Mucosa of descending colon (tissue), 3 donors: ENCODE measurements at regions not wholly inside any gene's neighbourhood (a gene's known extent, or its start where the extent isn't known, plus 50 kb on each side); places are given as distances from the start of the nearest gene placed in this dataset.

Experiments used
- ATAC-seq: fragments of 200-7000 bp; cut with Tn5 transposase; one replicate; pipeline ENCODE4 v1.9.1; 2020; ENCODE audit warnings: mild to moderate bottlenecking, moderate library complexity
- DNase-seq, 3 donors: peaks; one replicate each; pipeline ENCODE4 v3.0.0-alpha.2; 2020
- H3K36me3 ChIP-seq: fragments of 200-600 bp; one replicate; pipeline ENCODE4 v1.8.0; 2021; ENCODE audit warnings: low read depth, mild to moderate bottlenecking
- H3K4me1 ChIP-seq: fragments of 200-600 bp; one replicate; pipeline ENCODE4 v1.8.0; 2021; ENCODE audit warnings: low read depth, mild to moderate bottlenecking
- H3K4me3 ChIP-seq: fragments of 200-600 bp; one replicate; pipeline ENCODE4 v1.8.0; 2021; ENCODE audit warnings: mild to moderate bottlenecking
- H3K9me3 ChIP-seq: fragments of 200-600 bp; one replicate; pipeline ENCODE4 v1.8.0; 2021; ENCODE audit warnings: mild to moderate bottlenecking
- intact Hi-C, 2 donors: fragments of 100-400 bp; cut with DNase I in 1 of 2; cut with micrococcal nuclease in 1 of 2; formaldehyde crosslinking; loops; one replicate each; pipeline versions ENCODE4 v1.11.0 to v1.11.1; 2022; cut with DNase I, micrococcal nuclease
- TF ChIP-seq, protein P1 (sequence below): fragments of 200-600 bp; IDR thresholded peaks from one replicate; pipeline ENCODE4 v1.8.0; 2022; ENCODE audit warnings: antibody characterized with exemption, mild to moderate bottlenecking
- donor health status: DM: no; HTN: no; CAD: no; lungs with moderate emphysema.
- donor health status: DM: no; HTN: no; CAD: no.
- donor health status: DM: no; HTN: yes; CAD: no.

DNA sequence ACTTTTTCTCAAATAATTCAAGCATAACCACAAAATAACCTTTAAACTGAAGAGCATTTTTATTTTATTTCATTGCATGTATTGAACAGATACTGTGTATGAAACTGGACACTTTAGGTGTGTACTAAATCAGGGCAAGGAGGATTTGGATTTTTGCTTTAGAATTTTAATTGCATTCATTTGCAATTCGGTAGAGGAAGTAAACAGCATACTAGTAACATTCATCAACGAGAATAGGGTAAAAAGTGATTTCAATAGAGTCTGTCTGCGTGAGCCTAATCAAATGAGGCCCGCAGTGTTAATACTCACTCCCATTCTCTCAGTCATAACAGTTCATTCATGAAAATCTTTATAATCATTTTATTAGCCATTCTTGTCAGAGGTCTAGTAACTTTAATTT is 200.2 kb downstream of the SPRY2 start:
- TF ChIP-seq, protein P1, sequence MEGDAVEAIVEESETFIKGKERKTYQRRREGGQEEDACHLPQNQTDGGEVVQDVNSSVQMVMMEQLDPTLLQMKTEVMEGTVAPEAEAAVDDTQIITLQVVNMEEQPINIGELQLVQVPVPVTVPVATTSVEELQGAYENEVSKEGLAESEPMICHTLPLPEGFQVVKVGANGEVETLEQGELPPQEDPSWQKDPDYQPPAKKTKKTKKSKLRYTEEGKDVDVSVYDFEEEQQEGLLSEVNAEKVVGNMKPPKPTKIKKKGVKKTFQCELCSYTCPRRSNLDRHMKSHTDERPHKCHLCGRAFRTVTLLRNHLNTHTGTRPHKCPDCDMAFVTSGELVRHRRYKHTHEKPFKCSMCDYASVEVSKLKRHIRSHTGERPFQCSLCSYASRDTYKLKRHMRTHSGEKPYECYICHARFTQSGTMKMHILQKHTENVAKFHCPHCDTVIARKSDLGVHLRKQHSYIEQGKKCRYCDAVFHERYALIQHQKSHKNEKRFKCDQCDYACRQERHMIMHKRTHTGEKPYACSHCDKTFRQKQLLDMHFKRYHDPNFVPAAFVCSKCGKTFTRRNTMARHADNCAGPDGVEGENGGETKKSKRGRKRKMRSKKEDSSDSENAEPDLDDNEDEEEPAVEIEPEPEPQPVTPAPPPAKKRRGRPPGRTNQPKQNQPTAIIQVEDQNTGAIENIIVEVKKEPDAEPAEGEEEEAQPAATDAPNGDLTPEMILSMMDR: no peak
- DNase-seq (no peak), ATAC-seq (no peak)
- Histone ChIP-seq H3K9me3 (no peaks in the 10 kb centered on the region), H3K36me3 (no peaks in the 10 kb centered on the region), H3K4me1 (no peaks in the 10 kb centered on the region), H3K4me3 (no peak overlapping the region)
- intact Hi-C loops: no loop called here

DNA sequence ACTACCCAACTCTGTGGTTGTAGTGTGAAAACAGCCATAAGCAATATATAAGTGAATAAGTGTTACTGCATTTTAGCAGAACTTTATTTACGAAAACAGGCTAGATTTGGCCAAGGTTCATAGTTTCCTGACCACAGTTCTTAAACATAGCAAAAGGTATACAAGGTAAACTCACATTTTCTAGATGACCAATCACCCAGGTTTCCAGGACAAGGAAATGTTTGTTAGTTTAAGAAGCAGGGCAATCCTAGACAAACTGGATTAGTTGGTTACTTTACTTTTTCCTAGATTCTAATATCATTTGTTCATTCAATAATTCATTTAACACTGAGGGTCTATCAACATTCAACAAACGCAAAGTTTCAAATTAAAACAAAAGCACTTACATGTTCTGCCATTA is 201.7 kb downstream of the SPRY2 start:
- TF ChIP-seq, protein P1: no peak
- ATAC-seq (no peak), DNase-seq (no peak)
- H3K9me3 ChIP-seq: no peaks in the 10 kb centered on the region
- no peaks in the 10 kb centered on the region for H3K36me3 ChIP-seq
- H3K4me3 ChIP-seq: no peak overlapping the region
- H3K4me1 ChIP-seq: no peaks in the 10 kb centered on the region
- intact Hi-C loops: no loop called here

DNA sequence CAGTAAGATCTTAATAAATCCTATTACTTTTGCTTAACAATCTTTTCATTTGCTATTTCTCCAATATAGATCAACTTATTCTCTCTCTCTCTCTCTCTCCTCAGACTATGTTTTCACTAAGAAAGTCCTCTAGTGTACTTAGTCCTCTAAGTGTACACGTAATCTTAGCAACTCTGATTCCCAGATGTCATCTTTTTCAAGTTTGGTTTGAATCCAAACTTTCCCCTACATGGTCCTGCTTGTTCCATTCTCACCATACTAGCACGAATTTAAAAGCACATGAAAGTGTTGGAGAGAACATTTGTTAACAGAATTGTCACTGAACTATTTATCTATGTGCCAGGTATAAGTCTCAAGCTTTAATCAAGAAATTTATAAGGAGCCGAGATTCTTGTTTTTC is 202.9 kb downstream of the SPRY2 start:
- DNase-seq: no peak
- H3K4me3 ChIP-seq: no peak overlapping the region
- intact Hi-C loops: no loop called here
- peaks cover 3% of the 10 kb centered on the region for H3K4me1 ChIP-seq
- no peaks in the 10 kb centered on the region for H3K9me3 ChIP-seq
- TF ChIP-seq, protein P1: no peak
- no peak for ATAC-seq
- no peaks in the 10 kb centered on the region for H3K36me3 ChIP-seq

DNA sequence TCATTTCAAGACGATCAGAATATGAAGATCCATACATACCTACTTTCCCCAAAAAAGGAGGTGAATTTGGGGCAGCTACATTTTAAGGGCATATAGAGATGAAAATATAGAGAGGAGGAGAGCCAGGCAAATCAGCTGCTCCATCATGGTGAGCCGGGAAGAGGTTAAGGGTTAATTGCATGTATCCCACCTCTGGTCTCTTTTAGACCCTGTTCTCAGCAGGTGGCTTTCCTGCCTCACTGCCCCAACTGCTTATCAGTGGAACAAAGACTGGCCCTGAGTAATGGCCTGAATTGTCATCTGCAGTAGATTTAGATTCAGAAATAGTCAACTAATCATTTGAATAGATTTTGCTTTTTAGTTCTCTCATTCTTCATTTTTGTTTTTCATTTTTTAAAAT is 206.6 kb downstream of the SPRY2 start:
- DNase-seq (no peak), ATAC-seq (no peak)
- TF ChIP-seq, protein P1: no peak
- Histone ChIP-seq H3K4me1 (peaks cover 16% of the 10 kb centered on the region), H3K9me3 (no peaks in the 10 kb centered on the region), H3K4me3 (no peak overlapping the region), H3K36me3 (no peaks in the 10 kb centered on the region)
- intact Hi-C loops: loop anchor here in 1 of 2 donors (5.0 kb wide), 1 partner anchor 203 kb away; no protein-coding TSS in a partner anchor

DNA sequence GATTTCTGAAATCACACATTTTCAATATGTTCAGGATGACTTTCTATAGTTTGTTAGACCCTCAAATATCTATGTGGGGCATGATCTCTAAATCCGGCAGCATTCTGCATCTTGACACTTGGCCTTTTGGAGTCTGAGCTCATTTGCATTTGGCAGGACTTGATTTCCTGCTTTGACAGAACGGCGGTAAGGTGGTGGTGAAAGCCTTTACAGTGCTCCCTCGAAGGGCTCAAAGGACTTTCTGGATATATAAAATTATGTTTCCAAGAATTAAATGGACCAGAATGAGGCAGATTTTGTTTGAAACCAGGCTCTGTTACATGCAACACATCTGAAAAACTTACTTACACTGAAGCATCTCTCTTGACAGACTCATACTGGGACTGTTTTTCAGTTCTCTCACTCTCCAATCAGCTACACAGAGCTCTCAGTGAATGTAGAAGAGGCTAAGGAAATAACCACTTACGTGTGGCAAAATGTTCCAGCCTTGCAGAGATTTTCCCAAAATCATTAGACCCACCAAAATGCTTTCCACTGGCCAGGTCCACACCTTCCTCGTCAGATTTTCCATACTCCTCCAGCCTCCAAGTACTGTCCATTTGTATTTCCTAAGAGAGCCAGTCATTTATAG is 207.2 kb downstream of the SPRY2 start:
- Histone ChIP-seq H3K4me1 (peaks cover 16% of the 10 kb centered on the region), H3K36me3 (no peaks in the 10 kb centered on the region), H3K9me3 (no peaks in the 10 kb centered on the region), H3K4me3 (no peak overlapping the region)
- TF ChIP-seq, protein P1: no peak
- intact Hi-C loops: loop anchor here in 1 of 2 donors (5.0 kb wide), 1 partner anchor 204 kb away; no protein-coding TSS in a partner anchor
- peak; percentile 40 for ATAC-seq
- peak in 1 of 3 donors; percentile 40 for DNase-seq
